Limb (tissue), 2 donors: ENCODE measurements at regions not wholly inside any gene's neighbourhood (a gene's known extent, or its start where the extent isn't known, plus 50 kb on each side); places are given as distances from the start of the nearest gene placed in this dataset.

Experiments used
- DNase-seq, 2 donors: peaks; one replicate each; pipeline ENCODE4 v3.0.0-alpha.2; 2016; ENCODE audit errors: extremely low spot score in 2 of 2

GRCh38 chr3:150218841-150219240, 189.3 kb upstream of the TSC22D2 start:
- DNase-seq: no peak

- no peak for DNase-seq
Observed at GRCh38 chr3:150218236-150218635, 189.9 kb upstream of the TSC22D2 start.

- DNase-seq: no peak
Observed at GRCh38 chr3:150217691-150218090, 190.4 kb upstream of the TSC22D2 start.

- DNase-seq: no peak
Observed at GRCh38 chr3:150216866-150217600, 191.1 kb upstream of the TSC22D2 start.

- DNase-seq: peak; percentile 64 to 73
Observed at GRCh38 chr3:150216041-150216811, 191.9 kb upstream of the TSC22D2 start.

GRCh38 chr3:150215616-150216015, 192.5 kb upstream of the TSC22D2 start:
- DNase-seq: no peak

- DNase-seq: no peak
Observed at GRCh38 chr3:150213577-150213976, 194.5 kb upstream of the TSC22D2 start.

- DNase-seq: no peak
Observed at GRCh38 chr3:150210461-150211110, 197.5 kb upstream of the TSC22D2 start.

GRCh38 chr3:150203273-150203672, 204.8 kb upstream of the TSC22D2 start:
- DNase-seq: no peak

GRCh38 chr3:150202711-150203110, 205.4 kb upstream of the TSC22D2 start:
- DNase-seq: no peak

- no peak for DNase-seq
Observed at GRCh38 chr3:150194957-150195356, 213.1 kb upstream of the TSC22D2 start.

- DNase-seq: no peak
Observed at GRCh38 chr3:150194513-150194912, 213.6 kb upstream of the TSC22D2 start.

- no peak for DNase-seq
Observed at GRCh38 chr3:150184426-150185071, 213.9 kb upstream of the PFN2 start.

- DNase-seq: peak; percentile 72 to 78
Observed at GRCh38 chr3:150183678-150184425, 213.2 kb upstream of the PFN2 start.

GRCh38 chr3:150180334-150180733, 209.6 kb upstream of the PFN2 start:
- peak in 1 of 2 donors; percentile 47 for DNase-seq

GRCh38 chr3:150179330-150179729, 208.6 kb upstream of the PFN2 start:
- no peak for DNase-seq

- no peak for DNase-seq
Observed at GRCh38 chr3:150177673-150178381, 207.1 kb upstream of the PFN2 start.

GRCh38 chr3:150174179-150174578, 203.5 kb upstream of the PFN2 start:
- no peak for DNase-seq

GRCh38 chr3:150172356-150172755, 201.7 kb upstream of the PFN2 start:
- DNase-seq: no peak

GRCh38 chr3:150170852-150171520, 200.3 kb upstream of the PFN2 start:
- peak; percentile 52 to 53 for DNase-seq
